ENCODE measurements at regions not wholly inside any gene's neighbourhood (a gene's known extent, or its start where the extent isn't known, plus 50 kb on each side); places are given as distances from the start of the nearest gene placed in this dataset.

GRCh38 chr12:87163122-87163521 is 866.1 kb downstream of the C12orf50 start:
- Histone ChIP-seq H3K9me2 (ENCODE audit: low read depth, low read length) (no peaks in the 10 kb centered on the region), H3K9ac (ENCODE audit: low read length) (no peak overlapping the region), H3K79me2 (ENCODE audit: insufficient read depth, low read length) (no peaks in the 10 kb centered on the region), H2AFZ (ENCODE audit: low read length) (no peak overlapping the region), H3K4me3 (ENCODE audit: low read depth, low read length, poor library complexity, severe bottlenecking) (no peak overlapping the region), H4K20me1 (ENCODE audit: insufficient read depth, low read length) (no peaks in the 10 kb centered on the region), H3K36me3 (ENCODE audit: insufficient read depth, low read length) (no peaks in the 10 kb centered on the region), H3K4me2 (ENCODE audit: low read length) (no peak overlapping the region), H3F3A (ENCODE audit: insufficient read depth, low read length) (no peaks in the 10 kb centered on the region), H3K27ac (ENCODE audit: low read depth, low read length, poor library complexity, severe bottlenecking) (no peak overlapping the region), H3K27me3 (ENCODE audit: insufficient read depth, low read length) (no peaks in the 10 kb centered on the region), H3K9me3 (ENCODE audit: low read length) (peaks cover 5% of the 10 kb centered on the region; the same call in 1 of the 2 replicates), H3K4me1 (ENCODE audit: insufficient read depth, low read length, severe bottlenecking) (no peaks in the 10 kb centered on the region)
- TF ChIP-seq EZH2 (IDR thresholded peaks at IDR 0.05; ENCODE audit: borderline replicate concordance, low read length) (no peak), CTCF (IDR thresholded peaks at IDR 0.05; ENCODE audit: low read length) (no peak)

GRCh38 chr12:87160848-87161601 is 868.2 kb downstream of the C12orf50 start:
- H2AFZ ChIP-seq (ENCODE audit: low read length), result no peak overlapping the region
- no peaks in the 10 kb centered on the region for H3K4me1 ChIP-seq (ENCODE audit: insufficient read depth, low read length, severe bottlenecking)
- no peaks in the 10 kb centered on the region for H3K27me3 ChIP-seq (ENCODE audit: insufficient read depth, low read length)
- H3K9me3 ChIP-seq (ENCODE audit: low read length), result peaks cover 5% of the 10 kb centered on the region; the same call in 1 of the 2 replicates
- H3K27ac ChIP-seq (ENCODE audit: low read depth, low read length, poor library complexity, severe bottlenecking), result no peak overlapping the region
- no peak overlapping the region for H3K4me2 ChIP-seq (ENCODE audit: low read length)
- no peak overlapping the region for H3K4me3 ChIP-seq (ENCODE audit: low read depth, low read length, poor library complexity, severe bottlenecking)
- H4K20me1 ChIP-seq (ENCODE audit: insufficient read depth, low read length), result no peaks in the 10 kb centered on the region
- no peaks in the 10 kb centered on the region for H3K79me2 ChIP-seq (ENCODE audit: insufficient read depth, low read length)
- no peaks in the 10 kb centered on the region for H3K9me2 ChIP-seq (ENCODE audit: low read depth, low read length)
- H3K9ac ChIP-seq (ENCODE audit: low read length), result no peak overlapping the region
- TF ChIP-seq EZH2 (IDR thresholded peaks at IDR 0.05; ENCODE audit: borderline replicate concordance, low read length), result no peak
- no peak for TF ChIP-seq CTCF (IDR thresholded peaks at IDR 0.05; ENCODE audit: low read length)
- H3K36me3 ChIP-seq (ENCODE audit: insufficient read depth, low read length), result no peaks in the 10 kb centered on the region
- H3F3A ChIP-seq (ENCODE audit: insufficient read depth, low read length), result no peaks in the 10 kb centered on the region

GRCh38 chr12:87157791-87158190 is 871.4 kb downstream of the C12orf50 start:
- Histone ChIP-seq H4K20me1 (ENCODE audit: insufficient read depth, low read length) (no peaks in the 10 kb centered on the region), H3K27ac (ENCODE audit: low read depth, low read length, poor library complexity, severe bottlenecking) (no peak overlapping the region), H3F3A (ENCODE audit: insufficient read depth, low read length) (no peaks in the 10 kb centered on the region), H3K4me3 (ENCODE audit: low read depth, low read length, poor library complexity, severe bottlenecking) (no peak overlapping the region), H3K79me2 (ENCODE audit: insufficient read depth, low read length) (no peaks in the 10 kb centered on the region), H2AFZ (ENCODE audit: low read length) (no peak overlapping the region), H3K9me3 (ENCODE audit: low read length) (no peaks in the 10 kb centered on the region), H3K9me2 (ENCODE audit: low read depth, low read length) (no peaks in the 10 kb centered on the region), H3K27me3 (ENCODE audit: insufficient read depth, low read length) (no peaks in the 10 kb centered on the region), H3K4me1 (ENCODE audit: insufficient read depth, low read length, severe bottlenecking) (no peaks in the 10 kb centered on the region), H3K36me3 (ENCODE audit: insufficient read depth, low read length) (no peaks in the 10 kb centered on the region), H3K4me2 (ENCODE audit: low read length) (no peak overlapping the region), H3K9ac (ENCODE audit: low read length) (no peak overlapping the region)
- TF ChIP-seq EZH2 (IDR thresholded peaks at IDR 0.05; ENCODE audit: borderline replicate concordance, low read length) (no peak), CTCF (IDR thresholded peaks at IDR 0.05; ENCODE audit: low read length) (no peak)

Measured in OCI-LY1 (cell line).